ENCODE measurements at regions not wholly inside any gene's neighbourhood (a gene's known extent, or its start where the extent isn't known, plus 50 kb on each side); places are given as distances from the start of the nearest gene placed in this dataset.

DNA sequence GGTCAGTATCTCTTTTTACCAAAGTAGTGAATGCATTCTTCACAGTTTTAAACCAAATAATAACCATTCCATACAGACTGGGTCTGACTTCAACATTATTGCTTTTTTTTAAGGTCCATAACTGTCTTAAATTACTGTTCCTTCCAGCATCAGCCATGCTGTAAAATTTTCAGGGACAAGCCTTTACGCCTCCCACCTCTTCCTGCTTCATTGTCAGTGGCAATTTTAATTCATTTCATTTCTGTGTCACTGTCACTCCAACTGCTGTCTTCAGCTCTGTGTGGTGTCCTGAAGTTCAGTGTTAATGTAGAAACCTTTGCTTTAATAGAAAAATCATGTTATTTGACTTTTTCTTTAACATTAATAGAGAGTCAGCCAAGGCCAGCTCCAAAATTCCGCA, 365.6 kb upstream of the PTBP2 start:
- Histone ChIP-seq H3K4me3 (replicated peaks in 1 of 3; ENCODE audit: low read depth in 2 of 3, low read length in 3 of 3) (no peak overlapping the region), H3K27me3 (ENCODE audit: control insufficient read depth in 2 of 2, insufficient read depth in 2 of 2, low read length in 2 of 2) (no peaks in the 10 kb centered on the region), H2AFZ (ENCODE audit: insufficient read depth, low read depth, low read length, poor library complexity, severe bottlenecking) (no peak overlapping the region), H3K27ac (ENCODE audit: low read depth in 1 of 2, low read length in 2 of 2) (no peak overlapping the region), H3K9ac (ENCODE audit: insufficient read depth, low read length, poor library complexity, severe bottlenecking) (no peak overlapping the region), H3K9me3 (replicated peaks in 1 of 2; ENCODE audit: control insufficient read depth in 1 of 2, insufficient read depth in 1 of 2, low read length in 2 of 2) (no peaks in the 10 kb centered on the region), H3K36me3 (replicated peaks in 1 of 2; ENCODE audit: control insufficient read depth in 1 of 2, insufficient read depth in 2 of 2, low read length in 2 of 2) (no peaks in the 10 kb centered on the region), H3K4me2 (replicated peaks; ENCODE audit: extremely low read depth, low read length, poor library complexity, severe bottlenecking) (no peak overlapping the region), H3K79me2 (ENCODE audit: insufficient read depth, low read length) (no peaks in the 10 kb centered on the region), H4K20me1 (ENCODE audit: insufficient read depth, low read length) (no peaks in the 10 kb centered on the region), H3K4me1 (ENCODE audit: control insufficient read depth in 1 of 2, insufficient read depth in 2 of 2, low read length in 2 of 2) (peaks cover 7 to 13% of the 10 kb centered on the region in 2 donors)
- no CpG with 5 or more reads among the region's 2 CpGs for WGBS (ENCODE audit: insufficient coverage)
- Mint-ChIP-seq H3K4me3 (no peak overlapping the region), H3K9me3 (peaks cover 0 to 16% (median 2%) of the 10 kb centered on the region in 7 donors), H3K36me3 (peaks cover 0 to 2% of the 10 kb centered on the region in 2 donors), H3K27me3 (ENCODE audit: low read depth in 3 of 3) (peaks cover 0 to 10% (median 1%) of the 10 kb centered on the region in 3 donors), H3K4me1 (peaks cover 9% of the 10 kb centered on the region), H3K27ac (no peak overlapping the region)
- TF ChIP-seq, protein P1, sequence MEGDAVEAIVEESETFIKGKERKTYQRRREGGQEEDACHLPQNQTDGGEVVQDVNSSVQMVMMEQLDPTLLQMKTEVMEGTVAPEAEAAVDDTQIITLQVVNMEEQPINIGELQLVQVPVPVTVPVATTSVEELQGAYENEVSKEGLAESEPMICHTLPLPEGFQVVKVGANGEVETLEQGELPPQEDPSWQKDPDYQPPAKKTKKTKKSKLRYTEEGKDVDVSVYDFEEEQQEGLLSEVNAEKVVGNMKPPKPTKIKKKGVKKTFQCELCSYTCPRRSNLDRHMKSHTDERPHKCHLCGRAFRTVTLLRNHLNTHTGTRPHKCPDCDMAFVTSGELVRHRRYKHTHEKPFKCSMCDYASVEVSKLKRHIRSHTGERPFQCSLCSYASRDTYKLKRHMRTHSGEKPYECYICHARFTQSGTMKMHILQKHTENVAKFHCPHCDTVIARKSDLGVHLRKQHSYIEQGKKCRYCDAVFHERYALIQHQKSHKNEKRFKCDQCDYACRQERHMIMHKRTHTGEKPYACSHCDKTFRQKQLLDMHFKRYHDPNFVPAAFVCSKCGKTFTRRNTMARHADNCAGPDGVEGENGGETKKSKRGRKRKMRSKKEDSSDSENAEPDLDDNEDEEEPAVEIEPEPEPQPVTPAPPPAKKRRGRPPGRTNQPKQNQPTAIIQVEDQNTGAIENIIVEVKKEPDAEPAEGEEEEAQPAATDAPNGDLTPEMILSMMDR (IDR thresholded peaks at IDR 0.05), result no peak
- intact Hi-C loops (cut with micrococcal nuclease), result loop anchor here in 1 of 2 donors (10.0 kb wide), 1 partner anchor 51 kb away; no protein-coding TSS in a partner anchor
- no peak for DNase-seq

DNA sequence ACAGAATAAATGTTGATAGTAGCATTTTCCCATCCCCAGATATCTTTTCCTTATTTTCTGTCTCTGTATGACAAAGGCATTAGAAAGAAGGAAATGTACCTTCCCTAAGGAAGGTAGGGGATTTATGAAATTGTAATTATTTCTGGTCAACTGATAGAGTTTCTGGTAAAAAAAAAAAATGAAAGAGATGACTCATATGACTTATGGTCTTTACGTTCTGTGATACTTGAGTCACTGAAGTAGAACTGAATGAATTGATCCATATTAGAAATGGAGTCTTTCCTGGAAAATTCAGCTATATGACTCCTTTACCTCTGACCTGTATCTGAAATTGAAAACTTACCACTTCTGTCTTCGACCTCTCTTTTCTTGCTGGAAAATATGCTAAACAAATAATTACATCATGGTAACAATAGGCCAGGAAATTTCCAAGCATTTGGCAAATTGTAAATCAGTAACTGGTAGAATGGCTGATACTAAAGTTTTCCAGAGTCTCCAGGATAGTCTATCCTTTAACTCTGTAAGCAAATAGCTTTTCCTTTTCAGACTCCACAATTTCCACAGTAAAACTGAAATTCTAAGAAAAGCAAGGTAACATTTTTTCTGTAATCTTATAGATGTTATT, 364.3 kb upstream of the PTBP2 start:
- no peaks in the 10 kb centered on the region for H3K9me3 ChIP-seq (replicated peaks in 1 of 2; ENCODE audit: control insufficient read depth in 1 of 2, insufficient read depth in 1 of 2, low read length in 2 of 2)
- TF ChIP-seq, protein P1 (IDR thresholded peaks at IDR 0.05), result no peak
- peaks cover 22% of the 10 kb centered on the region for H3K4me1 Mint-ChIP-seq
- H3K9ac ChIP-seq (ENCODE audit: insufficient read depth, low read length, poor library complexity, severe bottlenecking), result no peak overlapping the region
- H3K27me3 Mint-ChIP-seq (ENCODE audit: low read depth in 3 of 3), result peaks cover 0 to 10% (median 1%) of the 10 kb centered on the region in 3 donors
- WGBS (ENCODE audit: insufficient coverage), result no CpG with 5 or more reads among the region's 2 CpGs
- H3K36me3 ChIP-seq (replicated peaks in 1 of 2; ENCODE audit: control insufficient read depth in 1 of 2, insufficient read depth in 2 of 2, low read length in 2 of 2), result no peaks in the 10 kb centered on the region
- H3K27ac Mint-ChIP-seq, result no peak overlapping the region
- no peaks in the 10 kb centered on the region for H3K79me2 ChIP-seq (ENCODE audit: insufficient read depth, low read length)
- no peak overlapping the region for H3K4me2 ChIP-seq (replicated peaks; ENCODE audit: extremely low read depth, low read length, poor library complexity, severe bottlenecking)
- H3K27me3 ChIP-seq (ENCODE audit: control insufficient read depth in 2 of 2, insufficient read depth in 2 of 2, low read length in 2 of 2), result no peaks in the 10 kb centered on the region
- peaks cover 19 to 26% of the 10 kb centered on the region in 2 donors for H3K4me1 ChIP-seq (ENCODE audit: control insufficient read depth in 1 of 2, insufficient read depth in 2 of 2, low read length in 2 of 2)
- H2AFZ ChIP-seq (ENCODE audit: insufficient read depth, low read depth, low read length, poor library complexity, severe bottlenecking), result no peak overlapping the region
- peaks cover 0 to 16% (median 2%) of the 10 kb centered on the region in 7 donors for H3K9me3 Mint-ChIP-seq
- no peaks in the 10 kb centered on the region for H4K20me1 ChIP-seq (ENCODE audit: insufficient read depth, low read length)
- no peak overlapping the region for H3K27ac ChIP-seq (ENCODE audit: low read depth in 1 of 2, low read length in 2 of 2)
- no peak overlapping the region for H3K4me3 Mint-ChIP-seq
- intact Hi-C loops (cut with micrococcal nuclease), result loop anchor here in 1 of 2 donors (10.0 kb wide), 1 partner anchor 52 kb away; no protein-coding TSS in a partner anchor
- H3K36me3 Mint-ChIP-seq, result peaks cover 0 to 2% of the 10 kb centered on the region in 2 donors
- no peak for DNase-seq
- H3K4me3 ChIP-seq (replicated peaks in 1 of 3; ENCODE audit: low read depth in 2 of 3, low read length in 3 of 3), result no peak overlapping the region

Measured in CD14-positive monocyte (primary cell).